ENCODE measurements at regions not wholly inside any gene's neighbourhood (a gene's known extent, or its start where the extent isn't known, plus 50 kb on each side); places are given as distances from the start of the nearest gene placed in this dataset.

DNA sequence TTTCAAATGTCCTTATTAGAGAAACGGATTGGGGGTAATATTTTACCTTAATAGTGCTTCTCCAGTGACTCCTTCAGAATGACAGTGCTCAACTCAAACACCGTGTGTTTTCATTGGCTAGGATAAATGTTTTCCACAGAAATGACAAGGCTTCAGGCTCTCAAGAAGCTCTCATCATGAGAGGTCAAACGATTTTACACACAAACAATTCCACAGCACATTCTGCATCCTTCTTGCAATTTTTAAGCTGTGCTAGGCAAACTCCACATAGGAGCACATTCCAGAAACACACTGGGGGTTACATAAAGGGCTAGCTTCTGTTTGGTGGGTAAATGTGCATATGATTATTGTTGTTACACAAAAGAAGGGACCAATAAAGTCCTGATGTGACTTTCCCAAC is 75.5 kb upstream of the IPO9 start:
- no peak for DNase-seq (ENCODE audit: low spot score)
- TF ChIP-seq, protein P1, sequence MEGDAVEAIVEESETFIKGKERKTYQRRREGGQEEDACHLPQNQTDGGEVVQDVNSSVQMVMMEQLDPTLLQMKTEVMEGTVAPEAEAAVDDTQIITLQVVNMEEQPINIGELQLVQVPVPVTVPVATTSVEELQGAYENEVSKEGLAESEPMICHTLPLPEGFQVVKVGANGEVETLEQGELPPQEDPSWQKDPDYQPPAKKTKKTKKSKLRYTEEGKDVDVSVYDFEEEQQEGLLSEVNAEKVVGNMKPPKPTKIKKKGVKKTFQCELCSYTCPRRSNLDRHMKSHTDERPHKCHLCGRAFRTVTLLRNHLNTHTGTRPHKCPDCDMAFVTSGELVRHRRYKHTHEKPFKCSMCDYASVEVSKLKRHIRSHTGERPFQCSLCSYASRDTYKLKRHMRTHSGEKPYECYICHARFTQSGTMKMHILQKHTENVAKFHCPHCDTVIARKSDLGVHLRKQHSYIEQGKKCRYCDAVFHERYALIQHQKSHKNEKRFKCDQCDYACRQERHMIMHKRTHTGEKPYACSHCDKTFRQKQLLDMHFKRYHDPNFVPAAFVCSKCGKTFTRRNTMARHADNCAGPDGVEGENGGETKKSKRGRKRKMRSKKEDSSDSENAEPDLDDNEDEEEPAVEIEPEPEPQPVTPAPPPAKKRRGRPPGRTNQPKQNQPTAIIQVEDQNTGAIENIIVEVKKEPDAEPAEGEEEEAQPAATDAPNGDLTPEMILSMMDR (IDR thresholded peaks at IDR 0.05; ENCODE audit: extremely low read depth, missing control alignments): no peak

DNA sequence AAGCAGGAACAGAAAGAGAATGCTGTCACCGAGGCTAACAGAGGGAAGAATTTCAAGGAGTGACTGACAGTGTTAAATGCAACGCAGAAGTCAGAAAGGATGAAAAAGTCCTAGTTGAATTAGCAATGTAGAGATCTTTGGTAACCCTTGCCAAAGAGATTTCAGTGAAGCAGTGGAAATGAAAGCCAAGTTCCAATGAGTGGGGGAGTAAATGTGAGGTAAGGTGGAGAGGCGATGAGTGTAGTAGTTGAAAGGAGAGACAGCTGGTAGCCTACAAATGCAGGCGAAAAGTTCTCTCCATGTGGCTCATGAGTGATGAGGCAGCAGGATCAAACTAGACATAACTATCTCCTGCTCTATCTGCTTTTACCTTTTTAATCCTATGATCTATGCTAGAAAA is 74.6 kb upstream of the IPO9 start:
- DNase-seq (ENCODE audit: low spot score): no peak
- TF ChIP-seq, protein P1 (IDR thresholded peaks at IDR 0.05; ENCODE audit: extremely low read depth, missing control alignments): no peak

DNA sequence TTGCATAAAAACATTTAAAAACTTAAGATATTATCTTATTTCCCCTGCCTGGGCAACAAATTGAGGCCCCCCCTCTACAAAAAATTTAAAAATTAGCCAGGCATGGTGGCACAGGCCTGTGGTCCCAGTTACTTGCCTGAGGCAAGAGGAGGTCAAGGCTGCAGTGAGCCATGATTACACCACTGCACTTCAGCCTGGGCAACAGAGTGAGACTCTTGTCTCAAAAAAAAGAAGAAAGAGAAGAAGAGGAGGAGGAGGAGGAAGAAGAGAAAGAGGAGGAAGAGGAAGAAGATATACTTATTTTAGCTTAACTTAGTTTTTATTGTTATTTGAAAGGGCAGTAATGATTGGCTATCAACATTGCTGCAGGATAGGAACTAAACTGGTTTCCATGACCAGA is 73.8 kb upstream of the IPO9 start:
- TF ChIP-seq, protein P1 (IDR thresholded peaks at IDR 0.05; ENCODE audit: extremely low read depth, missing control alignments): no peak
- no peak for DNase-seq (ENCODE audit: low spot score)

DNA sequence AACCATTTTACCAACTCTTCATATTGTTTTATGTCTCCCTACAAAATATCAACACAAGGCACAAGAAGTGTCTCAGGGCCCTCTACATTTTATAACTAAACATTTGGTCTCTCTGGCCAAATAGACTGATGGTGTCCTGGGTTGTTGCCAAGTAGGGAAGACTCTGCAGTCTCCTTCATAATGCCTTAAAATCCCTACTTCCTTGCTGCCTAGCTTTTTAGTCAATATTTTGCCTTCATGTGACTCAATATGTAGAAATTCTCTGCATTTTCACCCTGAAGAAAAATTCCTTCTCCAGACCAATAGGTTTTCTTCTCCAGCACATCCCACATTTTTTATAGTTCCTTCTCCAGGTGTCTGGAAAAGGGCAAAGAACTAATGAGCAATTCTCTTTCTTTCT is 72.6 kb upstream of the IPO9 start:
- DNase-seq (ENCODE audit: low spot score): no peak
- TF ChIP-seq, protein P1 (IDR thresholded peaks at IDR 0.05; ENCODE audit: extremely low read depth, missing control alignments): no peak

DNA sequence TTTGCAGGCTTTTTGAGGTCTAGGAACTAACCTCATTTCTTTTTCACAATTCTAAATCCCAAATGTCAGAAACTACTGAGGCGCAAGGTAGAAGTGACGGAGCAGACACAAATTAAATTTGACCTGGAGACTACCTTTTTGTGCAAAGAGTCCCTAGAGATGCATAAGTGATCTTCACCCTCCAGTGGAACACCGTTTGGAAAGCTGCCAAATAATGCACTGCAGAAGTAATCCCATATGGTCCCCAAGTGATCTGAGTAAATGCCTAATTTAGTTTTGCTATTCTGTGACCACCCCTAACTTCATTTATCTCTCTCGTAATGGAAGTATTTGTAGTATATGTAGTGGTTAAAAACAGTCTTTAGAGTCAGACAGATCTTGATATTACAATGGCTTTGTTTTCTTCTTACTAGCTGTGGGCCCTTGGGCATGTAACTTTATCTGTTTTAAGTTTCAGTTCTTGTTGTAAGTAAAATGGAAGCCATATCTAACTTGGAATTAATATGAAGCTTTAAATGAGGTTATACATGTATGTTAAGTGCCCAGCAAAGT is 70.4 kb upstream of the IPO9 start:
- DNase-seq (ENCODE audit: low spot score): no peak
- TF ChIP-seq, protein P1 (IDR thresholded peaks at IDR 0.05; ENCODE audit: extremely low read depth, missing control alignments): no peak

DNA sequence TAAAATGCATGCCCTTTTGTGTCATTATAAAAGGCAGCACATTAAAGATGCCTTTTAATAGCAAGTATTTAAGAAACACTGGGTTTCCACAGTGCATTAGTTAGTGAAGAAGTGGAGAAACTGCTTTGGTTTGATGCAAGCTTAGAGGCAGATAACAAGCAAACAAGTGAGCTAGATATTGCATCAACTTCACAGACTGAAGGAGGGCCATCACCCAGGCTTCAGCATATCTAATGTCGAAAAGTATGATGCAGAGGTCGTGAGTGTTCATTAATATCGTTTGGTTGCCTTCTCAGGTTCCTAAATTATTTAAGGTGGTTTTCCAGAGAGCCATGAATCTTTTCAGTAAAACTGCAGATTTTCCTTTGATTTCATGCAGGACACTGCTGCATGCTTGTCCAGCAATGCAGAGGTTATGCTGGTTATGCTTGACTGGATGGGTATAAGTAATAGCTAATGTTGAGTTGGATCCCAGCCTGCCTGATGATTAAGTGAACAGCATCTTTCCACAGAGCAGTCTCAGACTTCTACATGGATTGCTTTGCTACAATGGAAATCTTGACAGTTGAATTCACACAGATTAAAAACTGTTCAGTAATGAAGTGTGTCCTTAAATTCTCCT is 69.7 kb upstream of the IPO9 start:
- DNase-seq (ENCODE audit: low spot score): no peak
- TF ChIP-seq, protein P1 (IDR thresholded peaks at IDR 0.05; ENCODE audit: extremely low read depth, missing control alignments): no peak

DNA sequence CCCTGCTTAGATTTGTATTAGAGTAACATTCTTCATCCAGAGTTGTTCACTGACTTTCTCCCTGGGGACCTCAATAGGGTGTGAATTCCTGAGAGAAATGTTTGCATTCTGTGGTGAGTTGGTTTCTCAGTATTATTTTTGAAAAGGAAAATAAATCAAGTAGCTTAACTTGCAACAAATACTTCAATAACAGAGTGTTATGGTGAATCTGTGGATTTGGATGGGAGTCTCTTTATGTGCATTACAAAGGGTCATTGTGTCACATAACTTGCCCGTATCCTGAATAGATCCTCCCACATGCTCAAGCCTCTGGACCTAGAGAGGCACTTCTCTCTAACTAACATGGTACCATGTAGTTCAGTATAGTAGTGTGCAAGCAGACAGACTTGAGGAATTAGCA is 68.4 kb upstream of the IPO9 start:
- TF ChIP-seq, protein P1 (IDR thresholded peaks at IDR 0.05; ENCODE audit: extremely low read depth, missing control alignments): no peak
- no peak for DNase-seq (ENCODE audit: low spot score)

Measured in GM20000 (cell line).